ENCODE measurements at regions not wholly inside any gene's neighbourhood (a gene's known extent, or its start where the extent isn't known, plus 50 kb on each side); places are given as distances from the start of the nearest gene placed in this dataset.

DNA sequence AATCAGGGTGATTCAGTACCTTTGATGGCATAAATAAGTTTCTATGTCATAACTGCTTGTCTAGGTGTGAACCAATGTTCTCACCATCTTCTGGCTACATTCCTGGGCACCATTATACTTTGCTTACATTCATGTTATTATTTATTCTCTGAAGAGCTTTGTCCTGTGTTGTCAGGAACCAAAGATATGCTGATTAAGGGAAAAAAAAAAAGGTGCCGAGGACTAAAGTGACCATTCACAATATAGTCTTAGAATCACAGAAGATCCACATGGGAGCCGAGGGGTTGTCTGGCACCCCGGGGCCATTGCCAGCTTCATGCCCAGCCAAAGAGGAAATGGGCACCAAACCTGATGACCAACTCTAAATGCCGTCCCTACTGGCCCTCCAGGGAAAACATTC, 329.2 kb upstream of the NFE2L3 start:
- Histone ChIP-seq H3K27ac (no peak overlapping the region), H3K4me1 (no peaks in the 10 kb centered on the region), H3K36me3 (no peaks in the 10 kb centered on the region), H3K4me3 (replicated peaks in 1 of 3) (no peak overlapping the region), H3K27me3 (no peaks in the 10 kb centered on the region), H3K9me3 (no peaks in the 10 kb centered on the region)
- TF ChIP-seq CTCF (IDR thresholded peaks at IDR 0.05), result no peak
- no peak for TF ChIP-seq POLR2A (IDR thresholded peaks at IDR 0.05)
- intact Hi-C loops (cut with DNase I), result no loop called here
- 91% methylated on average over 4 of the region's 4 CpGs for WGBS, 2 donors
- no peak for DNase-seq

DNA sequence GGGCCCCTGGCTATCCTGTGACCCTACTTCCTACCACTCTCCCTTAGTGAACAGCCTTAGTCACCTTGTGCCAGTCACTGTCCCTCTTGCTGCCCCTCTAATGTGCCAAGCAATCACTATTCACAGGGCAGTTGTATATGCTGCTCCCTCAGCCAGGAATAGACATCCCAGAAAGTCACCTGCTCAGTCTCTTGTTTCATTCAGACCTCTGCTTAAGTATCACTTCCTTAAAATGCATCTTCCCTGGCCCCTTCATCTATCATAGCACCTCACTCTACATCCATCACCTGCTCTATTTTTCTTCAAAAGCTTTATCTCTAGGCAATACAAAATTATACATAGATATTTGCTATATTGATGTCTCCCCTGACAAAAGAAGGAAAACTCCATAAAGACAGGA, 328.4 kb upstream of the NFE2L3 start:
- Histone ChIP-seq H3K27ac (no peak overlapping the region), H3K4me3 (replicated peaks in 1 of 3) (no peak overlapping the region), H3K9me3 (no peaks in the 10 kb centered on the region), H3K27me3 (no peaks in the 10 kb centered on the region), H3K36me3 (no peaks in the 10 kb centered on the region), H3K4me1 (no peaks in the 10 kb centered on the region)
- no peak for TF ChIP-seq POLR2A (IDR thresholded peaks at IDR 0.05)
- no peak for TF ChIP-seq CTCF (IDR thresholded peaks at IDR 0.05)
- intact Hi-C loops (cut with DNase I), result no loop called here
- DNase-seq, result no peak

GRCh38 chr7:25828468-25828867, 323.5 kb upstream of the NFE2L3 start:
- H3K4me3 ChIP-seq (replicated peaks in 1 of 3), result no peak overlapping the region
- no peaks in the 10 kb centered on the region for H3K36me3 ChIP-seq
- no peaks in the 10 kb centered on the region for H3K9me3 ChIP-seq
- TF ChIP-seq CTCF (IDR thresholded peaks at IDR 0.05) (no peak), POLR2A (IDR thresholded peaks at IDR 0.05) (no peak)
- 89 to 97% methylated on average over 1 of the region's 1 CpG for WGBS, 2 donors
- H3K27me3 ChIP-seq, result no peaks in the 10 kb centered on the region
- H3K4me1 ChIP-seq, result peaks cover 18% of the 10 kb centered on the region in 2 donors
- H3K27ac ChIP-seq, result no peak overlapping the region
- intact Hi-C loops (cut with DNase I), result no loop called here
- no peak for DNase-seq

DNA sequence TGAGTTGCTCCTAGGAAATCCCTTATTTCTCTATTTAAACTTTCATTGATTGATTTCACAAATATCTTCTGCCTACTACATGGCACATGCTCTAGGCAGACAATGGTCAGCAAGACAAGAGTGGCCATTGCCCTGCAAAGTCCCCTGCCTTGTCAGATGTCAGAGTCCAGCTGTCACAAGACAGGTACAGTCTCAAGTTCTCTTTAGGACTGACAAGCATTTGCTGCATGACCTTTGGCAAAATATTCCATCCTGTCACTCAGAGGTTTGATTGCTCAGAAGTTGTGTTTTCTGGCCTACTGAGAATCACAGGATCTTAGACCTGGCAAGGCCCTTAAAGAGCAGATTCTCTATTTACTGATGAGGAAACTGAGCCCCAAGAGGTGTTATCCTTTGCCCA, 322.3 kb upstream of the NFE2L3 start:
- H3K36me3 ChIP-seq, result no peaks in the 10 kb centered on the region
- TF ChIP-seq POLR2A (IDR thresholded peaks at IDR 0.05) (no peak), CTCF (IDR thresholded peaks at IDR 0.05) (no peak)
- intact Hi-C loops (cut with DNase I), result no loop called here
- no peak for DNase-seq
- H3K27me3 ChIP-seq, result no peaks in the 10 kb centered on the region
- H3K4me3 ChIP-seq (replicated peaks in 1 of 3), result no peak overlapping the region
- no peaks in the 10 kb centered on the region for H3K9me3 ChIP-seq
- H3K4me1 ChIP-seq, result peaks cover 18% of the 10 kb centered on the region in 2 donors
- H3K27ac ChIP-seq, result no peak overlapping the region

DNA sequence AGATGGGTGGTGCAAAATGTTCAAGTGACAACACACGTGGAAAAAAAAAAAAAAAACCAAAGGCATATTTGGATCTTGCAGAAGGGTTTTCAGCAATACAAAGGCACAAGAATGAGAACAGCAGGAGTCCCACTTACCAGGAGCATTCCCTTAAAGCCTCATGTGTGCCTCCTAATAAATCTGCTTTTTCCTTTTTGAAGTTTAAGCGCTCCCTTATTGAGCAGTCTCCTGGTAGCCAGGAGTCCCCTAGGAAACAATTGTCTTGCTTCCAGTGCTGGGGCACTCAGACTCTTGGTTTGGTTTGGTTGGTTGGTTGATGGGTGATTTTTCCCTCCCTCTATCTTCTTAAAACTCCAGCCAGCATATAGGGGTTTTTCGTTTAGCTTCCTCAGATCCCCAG, 321.8 kb upstream of the NFE2L3 start:
- WGBS, 2 donors, result 85 to 86% methylated on average over 3 of the region's 3 CpGs
- TF ChIP-seq POLR2A (IDR thresholded peaks at IDR 0.05), result no peak
- no peak for TF ChIP-seq CTCF (IDR thresholded peaks at IDR 0.05)
- Histone ChIP-seq H3K36me3 (no peaks in the 10 kb centered on the region), H3K27ac (no peak overlapping the region), H3K4me3 (replicated peaks in 1 of 3) (no peak overlapping the region), H3K4me1 (peaks cover 18% of the 10 kb centered on the region in 2 donors), H3K27me3 (no peaks in the 10 kb centered on the region), H3K9me3 (no peaks in the 10 kb centered on the region)
- intact Hi-C loops (cut with DNase I), result no loop called here
- DNase-seq, result no peak
